H9 (cell line): ENCODE measurements at regions not wholly inside any gene's neighbourhood (a gene's known extent, or its start where the extent isn't known, plus 50 kb on each side); places are given as distances from the start of the nearest gene placed in this dataset.

Experiments used
- DNase-seq: peaks from one replicate; pipeline ENCODE4 v3.0.0-alpha.2; 2017
- H2AFZ ChIP-seq: one replicate; pipeline ENCODE4 v1.6.1; 2013; ENCODE audit warnings: mild to moderate bottlenecking, low read length, control low read depth, moderate library complexity
- H2AK5ac ChIP-seq: 2 replicates; pipeline ENCODE4 v1.6.1; 2013; ENCODE audit warnings: low read length, control low read depth, mixed read lengths; ENCODE audit not compliant: insufficient read length
- H2BK120ac ChIP-seq: one replicate; pipeline ENCODE4 v1.6.1; 2013; ENCODE audit warnings: low read depth, mild to moderate bottlenecking, low read length, control low read depth, inconsistent platforms; ENCODE audit not compliant: poor library complexity, severe bottlenecking
- H2BK12ac ChIP-seq: 2 replicates; pipeline ENCODE4 v1.6.1; 2013; ENCODE audit warnings: low read length, control low read depth, mixed read lengths, low read depth; ENCODE audit not compliant: insufficient read length
- H2BK15ac ChIP-seq: 2 replicates; pipeline ENCODE4 v1.6.1; 2013; ENCODE audit warnings: low read depth, low read length, control low read depth
- H2BK20ac ChIP-seq: one replicate; pipeline ENCODE4 v1.6.1; 2013; ENCODE audit warnings: low read depth, mild to moderate bottlenecking, low read length, control low read depth, inconsistent platforms; ENCODE audit not compliant: poor library complexity, severe bottlenecking
- H2BK5ac ChIP-seq: 2 replicates; pipeline ENCODE4 v1.6.1; 2013; ENCODE audit warnings: low read length, control low read depth, mixed read lengths; ENCODE audit not compliant: insufficient read length
- H3K14ac ChIP-seq: 2 replicates; pipeline ENCODE4 v1.6.1; 2013; ENCODE audit warnings: low read length, control low read depth; ENCODE audit not compliant: insufficient read depth
- H3K18ac ChIP-seq: 2 replicates; pipeline ENCODE4 v1.6.1; 2013; ENCODE audit warnings: low read depth, mild to moderate bottlenecking, mixed read lengths, low read length, control low read depth; ENCODE audit not compliant: insufficient read length
- H3K23ac ChIP-seq: 2 replicates; pipeline ENCODE4 v1.6.1; 2013; ENCODE audit warnings: low read length, control low read depth, mixed read lengths, low read depth; ENCODE audit not compliant: insufficient read length
- H3K23me2 ChIP-seq: 2 replicates; pipeline ENCODE4 v1.6.1; 2013; ENCODE audit warnings: low read depth, mild to moderate bottlenecking, mixed read lengths, low read length, control low read depth; ENCODE audit not compliant: insufficient read length, poor library complexity, severe bottlenecking
- H3K27ac ChIP-seq: 2 replicates; pipeline ENCODE4 v1.5.1; 2013; ENCODE audit warnings: low read length, control low read depth, mixed read lengths, low read depth; ENCODE audit not compliant: insufficient read length
- H3K27me3 ChIP-seq: 2 replicates; pipeline ENCODE4 v1.6.1; 2013; ENCODE audit warnings: low read length, control low read depth, inconsistent platforms; ENCODE audit not compliant: insufficient read depth
- H3K4ac ChIP-seq: 2 replicates; pipeline ENCODE4 v1.6.1; 2013; ENCODE audit warnings: low read depth, mild to moderate bottlenecking, control low read depth, inconsistent platforms, low read length, moderate library complexity
- H3K4me1 ChIP-seq: 2 replicates; pipeline ENCODE4 v1.6.1; 2013; ENCODE audit warnings: low read length, control low read depth, inconsistent platforms; ENCODE audit not compliant: insufficient read depth
- H3K4me2 ChIP-seq: 2 replicates; pipeline ENCODE4 v1.6.1; 2013; ENCODE audit warnings: low read length, control low read depth, mixed read lengths; ENCODE audit not compliant: insufficient read length, insufficient read depth
- H3K56ac ChIP-seq: 2 replicates; pipeline ENCODE4 v1.6.1; 2013; ENCODE audit warnings: low read depth, mild to moderate bottlenecking, mixed read lengths, low read length, control low read depth; ENCODE audit not compliant: insufficient read length
- H3K79me1 ChIP-seq: 2 replicates; pipeline ENCODE4 v1.6.1; 2013; ENCODE audit warnings: low read depth, mild to moderate bottlenecking, moderate library complexity, low read length, control low read depth, inconsistent platforms; ENCODE audit not compliant: insufficient read depth, poor library complexity, severe bottlenecking
- H3K79me2 ChIP-seq: 2 replicates; pipeline ENCODE4 v1.6.1; 2013; ENCODE audit warnings: low read length, control low read depth, inconsistent platforms; ENCODE audit not compliant: insufficient read depth
- H3K9ac ChIP-seq: 2 replicates; pipeline ENCODE4 v1.6.1; 2013; ENCODE audit warnings: low read length, control low read depth, mixed read lengths; ENCODE audit not compliant: insufficient read length; ENCODE audit errors: extremely low read depth
- H3K9me3 ChIP-seq: one replicate; pipeline ENCODE4 v1.6.1; 2013; ENCODE audit warnings: low read depth, low read length, inconsistent platforms; ENCODE audit not compliant: control insufficient read depth
- H3T11ph ChIP-seq: one replicate; pipeline ENCODE4 v1.6.1; 2013; ENCODE audit warnings: mild to moderate bottlenecking, low read length, control low read depth, inconsistent platforms
- H4K20me1 ChIP-seq: one replicate; pipeline ENCODE4 v1.6.1; 2013; ENCODE audit not compliant: control insufficient read depth, insufficient read length, insufficient read depth
- H4K5ac ChIP-seq: 2 replicates; pipeline ENCODE4 v1.6.1; 2013; ENCODE audit warnings: low read depth, mild to moderate bottlenecking, mixed read lengths, low read length, control low read depth; ENCODE audit not compliant: insufficient read length
- H4K8ac ChIP-seq: replicated peaks from 2 replicates; pipeline ENCODE4 v1.6.1; 2013; ENCODE audit warnings: low read length, control low read depth, mixed read lengths, low read depth; ENCODE audit not compliant: insufficient read length
- H4K91ac ChIP-seq: 2 replicates; pipeline ENCODE4 v1.6.1; 2013; ENCODE audit warnings: low read depth, mild to moderate bottlenecking, moderate library complexity, mixed read lengths, low read length, control low read depth; ENCODE audit not compliant: insufficient read length
- H3K27ac Mint-ChIP-seq, 3 experiments: 2 replicates in 2 of 3; 3 replicates in 1 of 3; pipeline ENCODE4 v1.8.0; 2020 to 2021; ENCODE audit warnings: mixed read lengths in 3 of 3, mild to moderate bottlenecking in 1 of 3, moderate library complexity in 1 of 3
- H3K27me3 Mint-ChIP-seq: 2 replicates; pipeline ENCODE4 v1.8.0; 2021; ENCODE audit warnings: low read depth, mild to moderate bottlenecking, moderate library complexity, mixed read lengths
- H3K36me3 Mint-ChIP-seq, 3 experiments: 2 replicates in 2 of 3; 3 replicates in 1 of 3; pipeline ENCODE4 v1.8.0; 2020 to 2021; ENCODE audit warnings: low read depth in 3 of 3, mixed read lengths in 3 of 3; ENCODE audit not compliant: insufficient read depth in 1 of 3
- H3K4me1 Mint-ChIP-seq, 2 experiments: 2 replicates each; pipeline ENCODE4 v1.8.0; 2020; ENCODE audit warnings: mixed read lengths in 2 of 2
- H3K4me3 Mint-ChIP-seq, 2 experiments: 2 replicates in 1 of 2; 3 replicates in 1 of 2; pipeline ENCODE4 v1.8.0; 2020 to 2021; ENCODE audit warnings: mild to moderate bottlenecking in 2 of 2, mixed read lengths in 2 of 2, moderate library complexity in 1 of 2
- H3K9me3 Mint-ChIP-seq, 2 experiments: 2 replicates in 1 of 2; 3 replicates in 1 of 2; pipeline ENCODE4 v1.8.0; 2020; ENCODE audit warnings: mild to moderate bottlenecking in 2 of 2, mixed read lengths in 2 of 2, moderate library complexity in 1 of 2
- CTCF ChIP-seq: fragments of 200-600 bp; sonication (generic); conservative IDR thresholded peaks from 3 replicates; pipeline ENCODE4 v1.8.0; 2021; ENCODE audit warnings: antibody characterized with exemption, mild to moderate bottlenecking
- WGBS: extraction: QIAGEN DNeasy Blood & Tissue Kit; methylation state at CpG from one replicate; pipeline ENCODE4 v1.1.7; 2013; ENCODE audit warnings: missing lambda C conversion rate, low lambda C conversion rate, mixed read lengths; ENCODE audit not compliant: insufficient read length; ENCODE audit errors: extremely low coverage; 5-methylcytosine and 5-hydroxymethylcytosine counted together

GRCh38 chr7:22658031-22658430, 69.0 kb upstream of the IL6 start:
- H3K9me3 Mint-ChIP-seq, result no peaks in the 10 kb centered on the region
- no peak overlapping the region for H2BK15ac ChIP-seq

More at GRCh38 chr7:22658031-22658430, 69.0 kb upstream of the IL6 start:
- H3K36me3 Mint-ChIP-seq, result no peaks in the 10 kb centered on the region; a peak in 1 of 7 replicates
- WGBS, result no CpG with 5 or more reads among the region's 3 CpGs
- H3K9me3 ChIP-seq, result no peaks in the 10 kb centered on the region
- H4K20me1 ChIP-seq, result no peaks in the 10 kb centered on the region
- no peak overlapping the region for H2BK5ac ChIP-seq
- H4K5ac ChIP-seq, result no peak overlapping the region
- no peak overlapping the region for H3K14ac ChIP-seq
- H3K27ac Mint-ChIP-seq, result no peak overlapping the region
- no peak overlapping the region for H3K56ac ChIP-seq
- H3K18ac ChIP-seq, result no peak overlapping the region
- no peak overlapping the region for H3K4ac ChIP-seq
- no peaks in the 10 kb centered on the region for H3K23me2 ChIP-seq
- no peak overlapping the region for H3K27ac ChIP-seq
- H3K79me1 ChIP-seq, result no peaks in the 10 kb centered on the region
- H2AK5ac ChIP-seq, result no peak overlapping the region
- H3K9ac ChIP-seq, result no peak overlapping the region
- no peak overlapping the region for H4K8ac ChIP-seq
- no peak overlapping the region for H2BK120ac ChIP-seq
- no peak for DNase-seq
- H3K79me2 ChIP-seq, result no peaks in the 10 kb centered on the region
- H3K4me1 Mint-ChIP-seq, result peaks cover 23 to 37% of the 10 kb centered on the region in 2 experiments
- no peak overlapping the region for H4K91ac ChIP-seq
- no peak overlapping the region for H2BK20ac ChIP-seq
- no peak overlapping the region for H2AFZ ChIP-seq
- H2BK12ac ChIP-seq, result no peak overlapping the region
- no peaks in the 10 kb centered on the region for H3K27me3 Mint-ChIP-seq
- no peak overlapping the region for H3K4me3 Mint-ChIP-seq
- no peaks in the 10 kb centered on the region for H3K27me3 ChIP-seq
- no peak overlapping the region for H3T11ph ChIP-seq
- no peaks in the 10 kb centered on the region for H3K4me1 ChIP-seq
- no peak overlapping the region for H3K23ac ChIP-seq
- no peak for TF ChIP-seq CTCF
- no peak overlapping the region for H3K4me2 ChIP-seq
